Calu3 (cell line): ENCODE measurements at regions not wholly inside any gene's neighbourhood (a gene's known extent, or its start where the extent isn't known, plus 50 kb on each side); places are given as distances from the start of the nearest gene placed in this dataset.

Experiments used
- BruUV-seq: library from RNA; stranded (reverse); fragments of 400-500 nt; replicated peaks from 2 replicates; lab custom pipeline; 2021; lab: Mats Ljungman, UMichigan
- CTCF ChIA-PET: fragments of 300-600 bp; sonication (Branson Sonifier 250); formaldehyde crosslinking; loops from one replicate; lab custom pipeline; 2022; ENCODE audit warnings: antibody characterized with exemption; lab: Charles Lee
- DNase-seq: peaks from one replicate; pipeline ENCODE4 v3.0.0; 2022
- H3K27ac Mint-ChIP-seq: one replicate; pipeline ENCODE4 v1.8.0; 2022; ENCODE audit warnings: mixed read lengths; ENCODE audit not compliant: unreplicated experiment
- H3K27me3 Mint-ChIP-seq: one replicate; pipeline ENCODE4 v1.8.0; 2022; ENCODE audit warnings: mixed read lengths; ENCODE audit not compliant: unreplicated experiment
- H3K36me3 Mint-ChIP-seq: one replicate; pipeline ENCODE4 v1.8.0; 2022; ENCODE audit warnings: mild to moderate bottlenecking, moderate library complexity, mixed read lengths; ENCODE audit not compliant: insufficient read depth, unreplicated experiment
- H3K4me1 Mint-ChIP-seq: one replicate; pipeline ENCODE4 v1.8.0; 2022; ENCODE audit warnings: mild to moderate bottlenecking, low read depth, mixed read lengths; ENCODE audit not compliant: unreplicated experiment
- H3K4me3 Mint-ChIP-seq: one replicate; pipeline ENCODE4 v1.8.0; 2022; ENCODE audit warnings: mild to moderate bottlenecking, low read depth, moderate library complexity, mixed read lengths; ENCODE audit not compliant: unreplicated experiment
- H3K9me3 Mint-ChIP-seq: one replicate; pipeline ENCODE4 v1.8.0; 2022; ENCODE audit warnings: low read depth, mixed read lengths; ENCODE audit not compliant: unreplicated experiment
- CTCF ChIP-seq: fragments of 200-600 bp; IDR thresholded peaks from one replicate; pipeline ENCODE4 v1.8.0; 2022; ENCODE audit warnings: antibody characterized with exemption; ENCODE audit not compliant: unreplicated experiment
- intact Hi-C: fragments of 100-400 bp; cut with micrococcal nuclease; formaldehyde crosslinking; loops from one replicate; pipeline ENCODE4 v1.10.0; 2022; ENCODE audit not compliant: unreplicated experiment

GRCh38 chr6:76174722-76175121 is 102.3 kb upstream of the IMPG1 start:
- Mint-ChIP-seq H3K27ac (no peak overlapping the region), H3K27me3 (no peaks in the 10 kb centered on the region), H3K4me3 (no peak overlapping the region), H3K36me3 (no peaks in the 10 kb centered on the region), H3K9me3 (no peaks in the 10 kb centered on the region), H3K4me1 (no peaks in the 10 kb centered on the region)
- TF ChIP-seq CTCF, result no peak
- no TSS peak for BruUV-seq
- intact Hi-C loops, result no loop called here
- DNase-seq, result no peak
- CTCF ChIA-PET, result no interaction called here

GRCh38 chr6:76166874-76167273 is 94.4 kb upstream of the IMPG1 start:
- intact Hi-C loops, result no loop called here
- Mint-ChIP-seq H3K4me3 (no peak overlapping the region), H3K27ac (no peak overlapping the region), H3K27me3 (no peaks in the 10 kb centered on the region), H3K36me3 (no peaks in the 10 kb centered on the region), H3K4me1 (no peaks in the 10 kb centered on the region), H3K9me3 (peaks cover 8% of the 10 kb centered on the region)
- no peak for TF ChIP-seq CTCF
- BruUV-seq, result no TSS peak
- no peak for DNase-seq
- CTCF ChIA-PET, result interaction anchor here (0.5 kb wide), 1 partner anchor 11 kb away, joined by 6 read pairs; no protein-coding TSS in a partner anchor

GRCh38 chr6:76166297-76166696 is 93.8 kb upstream of the IMPG1 start:
- no TSS peak for BruUV-seq
- Mint-ChIP-seq H3K36me3 (no peaks in the 10 kb centered on the region), H3K27ac (no peak overlapping the region), H3K27me3 (no peaks in the 10 kb centered on the region), H3K4me1 (no peaks in the 10 kb centered on the region), H3K9me3 (peaks cover 8% of the 10 kb centered on the region), H3K4me3 (no peak overlapping the region)
- DNase-seq, result no peak
- TF ChIP-seq CTCF, result no peak
- CTCF ChIA-PET, result interaction anchor here (0.5 kb wide), 1 partner anchor 12 kb away, joined by 6 read pairs; no protein-coding TSS in a partner anchor
- intact Hi-C loops, result no loop called here

GRCh38 chr6:76165471-76166221 is 93.2 kb upstream of the IMPG1 start:
- CTCF ChIA-PET, result no interaction called here

More at GRCh38 chr6:76165471-76166221, 93.2 kb upstream of the IMPG1 start:
- Mint-ChIP-seq H3K4me3 (no peak overlapping the region), H3K36me3 (no peaks in the 10 kb centered on the region), H3K27ac (no peak overlapping the region), H3K27me3 (no peaks in the 10 kb centered on the region), H3K4me1 (no peaks in the 10 kb centered on the region), H3K9me3 (peaks cover 8% of the 10 kb centered on the region)
- intact Hi-C loops, result no loop called here
- TF ChIP-seq CTCF, result no peak
- no TSS peak for BruUV-seq
- DNase-seq, result no peak
